ENCODE measurements at regions not wholly inside any gene's neighbourhood (a gene's known extent, or its start where the extent isn't known, plus 50 kb on each side); places are given as distances from the start of the nearest gene placed in this dataset.

- TF ChIP-seq, protein P1, sequence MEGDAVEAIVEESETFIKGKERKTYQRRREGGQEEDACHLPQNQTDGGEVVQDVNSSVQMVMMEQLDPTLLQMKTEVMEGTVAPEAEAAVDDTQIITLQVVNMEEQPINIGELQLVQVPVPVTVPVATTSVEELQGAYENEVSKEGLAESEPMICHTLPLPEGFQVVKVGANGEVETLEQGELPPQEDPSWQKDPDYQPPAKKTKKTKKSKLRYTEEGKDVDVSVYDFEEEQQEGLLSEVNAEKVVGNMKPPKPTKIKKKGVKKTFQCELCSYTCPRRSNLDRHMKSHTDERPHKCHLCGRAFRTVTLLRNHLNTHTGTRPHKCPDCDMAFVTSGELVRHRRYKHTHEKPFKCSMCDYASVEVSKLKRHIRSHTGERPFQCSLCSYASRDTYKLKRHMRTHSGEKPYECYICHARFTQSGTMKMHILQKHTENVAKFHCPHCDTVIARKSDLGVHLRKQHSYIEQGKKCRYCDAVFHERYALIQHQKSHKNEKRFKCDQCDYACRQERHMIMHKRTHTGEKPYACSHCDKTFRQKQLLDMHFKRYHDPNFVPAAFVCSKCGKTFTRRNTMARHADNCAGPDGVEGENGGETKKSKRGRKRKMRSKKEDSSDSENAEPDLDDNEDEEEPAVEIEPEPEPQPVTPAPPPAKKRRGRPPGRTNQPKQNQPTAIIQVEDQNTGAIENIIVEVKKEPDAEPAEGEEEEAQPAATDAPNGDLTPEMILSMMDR (IDR thresholded peaks at IDR 0.05; ENCODE audit: insufficient read depth, low read length, poor library complexity, severe bottlenecking): no peak
- TF ChIP-seq EZH2phosphoT487 (conservative IDR thresholded peaks at IDR 0.05; ENCODE audit: low read length): no peak
These were observed 313.5 kb downstream of the KCNC2 start for GRCh38 chr12:74896186-74896585.
